ENCODE measurements at regions not wholly inside any gene's neighbourhood (a gene's known extent, or its start where the extent isn't known, plus 50 kb on each side); places are given as distances from the start of the nearest gene placed in this dataset.

DNA sequence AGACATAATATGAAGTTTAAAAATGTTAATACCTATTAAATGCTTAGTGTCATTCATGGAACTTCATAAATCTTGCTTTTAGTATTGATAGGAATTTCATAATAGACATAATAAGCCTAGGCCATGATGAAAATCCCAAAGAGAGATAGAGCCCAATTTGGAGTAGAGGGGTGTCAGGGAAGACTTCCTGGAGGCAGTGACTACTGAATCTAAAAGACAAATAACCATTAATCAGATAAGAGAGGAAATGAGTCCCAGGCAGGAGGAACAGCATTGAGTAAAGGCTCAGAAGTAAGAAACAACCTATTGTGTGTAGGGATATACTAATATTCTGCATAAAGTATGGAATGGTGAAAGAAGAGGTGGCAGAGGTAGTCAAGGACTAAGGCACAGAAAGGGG is 126.9 kb upstream of the MRPS22 start:
- no peaks in the 10 kb centered on the region for H3K36me3 ChIP-seq
- no peaks in the 10 kb centered on the region for H3K4me1 ChIP-seq (ENCODE audit: control insufficient read depth in 1 of 2, insufficient read depth in 1 of 2, low read depth in 1 of 2, low read length in 1 of 2)
- H3K27me3 ChIP-seq = peaks cover 9% of the 10 kb centered on the region
- no peak overlapping the region for H3K27ac ChIP-seq
- TF ChIP-seq, protein P1, sequence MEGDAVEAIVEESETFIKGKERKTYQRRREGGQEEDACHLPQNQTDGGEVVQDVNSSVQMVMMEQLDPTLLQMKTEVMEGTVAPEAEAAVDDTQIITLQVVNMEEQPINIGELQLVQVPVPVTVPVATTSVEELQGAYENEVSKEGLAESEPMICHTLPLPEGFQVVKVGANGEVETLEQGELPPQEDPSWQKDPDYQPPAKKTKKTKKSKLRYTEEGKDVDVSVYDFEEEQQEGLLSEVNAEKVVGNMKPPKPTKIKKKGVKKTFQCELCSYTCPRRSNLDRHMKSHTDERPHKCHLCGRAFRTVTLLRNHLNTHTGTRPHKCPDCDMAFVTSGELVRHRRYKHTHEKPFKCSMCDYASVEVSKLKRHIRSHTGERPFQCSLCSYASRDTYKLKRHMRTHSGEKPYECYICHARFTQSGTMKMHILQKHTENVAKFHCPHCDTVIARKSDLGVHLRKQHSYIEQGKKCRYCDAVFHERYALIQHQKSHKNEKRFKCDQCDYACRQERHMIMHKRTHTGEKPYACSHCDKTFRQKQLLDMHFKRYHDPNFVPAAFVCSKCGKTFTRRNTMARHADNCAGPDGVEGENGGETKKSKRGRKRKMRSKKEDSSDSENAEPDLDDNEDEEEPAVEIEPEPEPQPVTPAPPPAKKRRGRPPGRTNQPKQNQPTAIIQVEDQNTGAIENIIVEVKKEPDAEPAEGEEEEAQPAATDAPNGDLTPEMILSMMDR (IDR thresholded peaks at IDR 0.05) = no peak
- H3K9me3 ChIP-seq = no peaks in the 10 kb centered on the region
- no peak overlapping the region for H3K4me3 ChIP-seq (ENCODE audit: low read depth in 1 of 2, low read length in 1 of 2)

DNA sequence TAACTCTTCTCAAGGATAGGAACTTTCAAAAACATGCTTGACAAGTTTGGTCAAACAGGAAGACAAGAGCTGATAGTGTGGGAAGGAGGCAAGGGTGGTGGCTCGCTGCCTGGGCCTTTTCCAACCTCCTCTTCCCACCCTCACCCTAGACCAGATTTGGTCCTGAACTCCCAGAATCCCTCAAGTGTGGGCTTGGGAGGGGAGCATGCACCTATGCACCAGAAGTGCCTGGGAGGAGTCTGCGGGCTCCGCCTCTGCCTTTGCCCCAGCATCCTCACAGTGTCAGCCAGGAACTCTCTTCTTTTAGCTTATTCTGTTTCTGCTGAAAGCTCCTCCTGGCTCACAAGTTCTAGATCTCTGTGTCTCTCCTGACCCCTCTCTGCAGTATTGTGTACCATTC is 126.2 kb upstream of the MRPS22 start:
- no peaks in the 10 kb centered on the region for H3K4me1 ChIP-seq (ENCODE audit: control insufficient read depth in 1 of 2, insufficient read depth in 1 of 2, low read depth in 1 of 2, low read length in 1 of 2)
- TF ChIP-seq, protein P1 (IDR thresholded peaks at IDR 0.05) = no peak
- H3K9me3 ChIP-seq = no peaks in the 10 kb centered on the region
- H3K27me3 ChIP-seq = peaks cover 9% of the 10 kb centered on the region
- H3K4me3 ChIP-seq (ENCODE audit: low read depth in 1 of 2, low read length in 1 of 2) = no peak overlapping the region
- no peaks in the 10 kb centered on the region for H3K36me3 ChIP-seq
- no peak overlapping the region for H3K27ac ChIP-seq

DNA sequence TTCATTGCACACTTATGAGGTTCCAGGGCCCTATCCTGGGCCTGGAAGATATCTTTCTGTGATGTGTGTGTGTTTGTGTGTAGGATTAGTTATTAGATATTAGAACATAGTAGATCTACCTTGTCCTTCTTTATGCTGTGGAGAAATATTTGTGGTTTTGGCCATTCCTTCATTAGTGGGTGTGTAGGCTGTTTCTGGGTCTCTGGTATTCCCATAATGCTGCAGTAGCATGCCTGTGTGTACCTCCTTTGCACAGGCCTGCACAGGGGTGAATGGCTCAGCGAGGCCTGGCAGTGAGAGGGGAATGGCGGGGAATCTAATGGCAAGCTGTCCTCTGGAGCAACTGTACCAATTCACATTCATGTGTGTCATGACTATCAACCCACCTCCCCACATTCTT is 125.8 kb upstream of the MRPS22 start:
- no peak overlapping the region for H3K4me3 ChIP-seq (ENCODE audit: low read depth in 1 of 2, low read length in 1 of 2)
- no peaks in the 10 kb centered on the region for H3K4me1 ChIP-seq (ENCODE audit: control insufficient read depth in 1 of 2, insufficient read depth in 1 of 2, low read depth in 1 of 2, low read length in 1 of 2)
- H3K27ac ChIP-seq = no peak overlapping the region
- H3K9me3 ChIP-seq = no peaks in the 10 kb centered on the region
- H3K27me3 ChIP-seq = peaks cover 9% of the 10 kb centered on the region
- TF ChIP-seq, protein P1 (IDR thresholded peaks at IDR 0.05) = no peak
- H3K36me3 ChIP-seq = no peaks in the 10 kb centered on the region

DNA sequence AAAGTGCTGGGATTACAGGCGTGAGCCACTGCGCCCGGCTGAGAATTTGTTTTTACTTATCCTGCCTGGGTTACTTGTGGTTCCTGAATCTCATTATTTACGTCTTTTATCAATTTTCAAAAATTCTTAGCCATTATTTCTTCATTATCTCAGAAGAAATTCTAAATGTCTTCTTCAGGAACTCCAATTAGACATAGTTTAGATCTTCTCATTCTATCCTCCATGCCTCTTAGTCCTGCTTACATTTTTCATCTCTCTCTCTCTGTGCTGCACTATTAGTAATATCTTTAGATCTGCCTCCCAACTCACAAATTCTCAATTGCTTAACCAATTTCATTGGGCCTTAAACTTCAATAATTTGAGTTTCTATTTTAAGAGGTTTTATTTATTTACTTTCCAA is 124.4 kb upstream of the MRPS22 start:
- Histone ChIP-seq H3K4me3 (ENCODE audit: low read depth in 1 of 2, low read length in 1 of 2) (no peak overlapping the region), H3K27ac (no peak overlapping the region), H3K4me1 (ENCODE audit: control insufficient read depth in 1 of 2, insufficient read depth in 1 of 2, low read depth in 1 of 2, low read length in 1 of 2) (no peaks in the 10 kb centered on the region), H3K27me3 (peaks cover 5% of the 10 kb centered on the region), H3K9me3 (no peaks in the 10 kb centered on the region), H3K36me3 (no peaks in the 10 kb centered on the region)
- TF ChIP-seq, protein P1 (IDR thresholded peaks at IDR 0.05) = no peak

DNA sequence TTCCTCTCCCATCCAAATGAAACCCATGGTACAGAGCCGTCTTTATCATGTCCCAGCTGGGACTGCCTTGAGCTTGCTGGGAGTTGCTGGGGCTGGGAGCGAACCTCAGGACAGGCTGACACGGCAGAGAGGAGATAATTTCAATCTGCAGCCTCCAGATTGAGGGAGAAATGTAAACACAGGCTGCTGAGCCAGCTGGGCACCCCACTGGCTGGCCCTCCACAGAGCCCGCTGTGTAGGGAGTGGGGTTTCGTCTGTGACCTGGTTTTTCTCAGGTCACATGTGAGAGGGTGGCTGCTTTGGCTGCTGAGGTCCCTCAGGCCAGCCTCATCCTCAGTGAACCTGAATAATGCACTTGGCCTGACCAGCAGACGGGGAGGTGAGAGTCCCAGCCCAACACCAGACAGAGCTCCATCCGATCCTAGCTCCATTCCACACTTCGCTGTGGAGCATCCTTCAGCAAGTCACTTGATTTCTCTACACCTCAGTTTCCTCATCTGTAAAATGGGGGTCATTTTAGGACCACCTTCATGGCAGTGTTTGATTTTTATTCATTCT is 121.6 kb upstream of the MRPS22 start:
- Histone ChIP-seq H3K9me3 (no peaks in the 10 kb centered on the region), H3K27me3 (no peaks in the 10 kb centered on the region), H3K36me3 (no peaks in the 10 kb centered on the region), H3K4me1 (ENCODE audit: control insufficient read depth in 1 of 2, insufficient read depth in 1 of 2, low read depth in 1 of 2, low read length in 1 of 2) (no peaks in the 10 kb centered on the region), H3K4me3 (ENCODE audit: low read depth in 1 of 2, low read length in 1 of 2) (no peak overlapping the region), H3K27ac (no peak overlapping the region)
- TF ChIP-seq, protein P1 (IDR thresholded peaks at IDR 0.05) = no peak

DNA sequence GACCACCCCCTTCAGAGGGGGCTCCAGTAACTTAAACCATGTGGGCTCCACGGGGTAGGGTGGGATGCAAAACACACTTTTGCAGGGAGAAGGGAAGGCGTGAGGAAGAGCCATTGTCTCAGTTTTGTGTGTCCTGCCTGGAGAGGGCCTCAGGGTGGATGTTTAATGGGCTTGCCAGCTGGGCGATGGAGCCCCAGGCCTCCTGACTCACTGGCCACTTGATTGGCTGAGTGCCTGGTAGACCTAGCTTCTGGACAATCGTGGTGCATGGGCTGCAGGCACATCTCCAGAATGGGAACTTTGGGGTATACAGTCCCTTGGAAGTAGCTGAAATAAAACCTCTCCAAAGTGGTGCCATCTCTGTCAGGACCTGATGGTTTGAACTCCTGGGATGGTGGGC is 118.3 kb upstream of the MRPS22 start:
- Histone ChIP-seq H3K4me1 (ENCODE audit: control insufficient read depth in 1 of 2, insufficient read depth in 1 of 2, low read depth in 1 of 2, low read length in 1 of 2) (no peaks in the 10 kb centered on the region), H3K27me3 (no peaks in the 10 kb centered on the region), H3K27ac (no peak overlapping the region), H3K9me3 (no peaks in the 10 kb centered on the region), H3K4me3 (ENCODE audit: low read depth in 1 of 2, low read length in 1 of 2) (no peak overlapping the region), H3K36me3 (no peaks in the 10 kb centered on the region)
- TF ChIP-seq, protein P1 (IDR thresholded peaks at IDR 0.05) = no peak

Measured in neutrophil (primary cell).